HG03060 (cell line): ENCODE measurements at regions not wholly inside any gene's neighbourhood (a gene's known extent, or its start where the extent isn't known, plus 50 kb on each side); places are given as distances from the start of the nearest gene placed in this dataset.

ENCODE experiments used
- ATAC-seq: cut with Tn5 transposase; IDR thresholded peaks from one replicate; pipeline ENCODE4 v1.9.1; 2021; ENCODE audit warnings: low read depth, moderate number of reproducible peaks; ENCODE audit not compliant: unreplicated experiment

- ATAC-seq, result no peak
Measured at GRCh38 chr13:84294576-84294975, 412.3 kb upstream of the SLITRK1 start.

GRCh38 chr13:84290386-84290785 lies 408.1 kb upstream of the SLITRK1 start:
- no peak for ATAC-seq

GRCh38 chr13:84279166-84279565 lies 396.9 kb upstream of the SLITRK1 start:
- no peak for ATAC-seq

- no peak for ATAC-seq
Measured at GRCh38 chr13:84272877-84273562, 390.7 kb upstream of the SLITRK1 start.

GRCh38 chr13:84265257-84265764 lies 383.0 kb upstream of the SLITRK1 start:
- no peak for ATAC-seq

- no peak for ATAC-seq
Measured at GRCh38 chr13:84263354-84264069, 381.2 kb upstream of the SLITRK1 start.

GRCh38 chr13:84255226-84255797 lies 373.0 kb upstream of the SLITRK1 start:
- no peak for ATAC-seq

GRCh38 chr13:84249463-84249862 lies 367.2 kb upstream of the SLITRK1 start:
- no peak for ATAC-seq

GRCh38 chr13:84243340-84243739 lies 361.1 kb upstream of the SLITRK1 start:
- ATAC-seq, result no peak

GRCh38 chr13:84239032-84239431 lies 356.8 kb upstream of the SLITRK1 start:
- no peak for ATAC-seq

- ATAC-seq, result no peak
Measured at GRCh38 chr13:84238381-84238780, 356.1 kb upstream of the SLITRK1 start.

GRCh38 chr13:84237143-84237542 lies 354.9 kb upstream of the SLITRK1 start:
- no peak for ATAC-seq

GRCh38 chr13:84234416-84234815 lies 352.1 kb upstream of the SLITRK1 start:
- no peak for ATAC-seq

- no peak for ATAC-seq
Measured at GRCh38 chr13:84230568-84230967, 348.3 kb upstream of the SLITRK1 start.

- ATAC-seq, result no peak
Measured at GRCh38 chr13:84211048-84211447, 328.8 kb upstream of the SLITRK1 start.

- no peak for ATAC-seq
Measured at GRCh38 chr13:84208246-84208910, 326.1 kb upstream of the SLITRK1 start.

- no peak for ATAC-seq
Measured at GRCh38 chr13:84207509-84207908, 325.2 kb upstream of the SLITRK1 start.

GRCh38 chr13:84200971-84201370 lies 318.7 kb upstream of the SLITRK1 start:
- ATAC-seq, result no peak

- ATAC-seq, result no peak
Measured at GRCh38 chr13:84192125-84192524, 309.9 kb upstream of the SLITRK1 start.

GRCh38 chr13:84191139-84191538 lies 308.9 kb upstream of the SLITRK1 start:
- ATAC-seq, result no peak

- ATAC-seq, result no peak
Measured at GRCh38 chr13:84187626-84188025, 305.4 kb upstream of the SLITRK1 start.
